ENCODE measurements at regions not wholly inside any gene's neighbourhood (a gene's known extent, or its start where the extent isn't known, plus 50 kb on each side); places are given as distances from the start of the nearest gene placed in this dataset.

DNA sequence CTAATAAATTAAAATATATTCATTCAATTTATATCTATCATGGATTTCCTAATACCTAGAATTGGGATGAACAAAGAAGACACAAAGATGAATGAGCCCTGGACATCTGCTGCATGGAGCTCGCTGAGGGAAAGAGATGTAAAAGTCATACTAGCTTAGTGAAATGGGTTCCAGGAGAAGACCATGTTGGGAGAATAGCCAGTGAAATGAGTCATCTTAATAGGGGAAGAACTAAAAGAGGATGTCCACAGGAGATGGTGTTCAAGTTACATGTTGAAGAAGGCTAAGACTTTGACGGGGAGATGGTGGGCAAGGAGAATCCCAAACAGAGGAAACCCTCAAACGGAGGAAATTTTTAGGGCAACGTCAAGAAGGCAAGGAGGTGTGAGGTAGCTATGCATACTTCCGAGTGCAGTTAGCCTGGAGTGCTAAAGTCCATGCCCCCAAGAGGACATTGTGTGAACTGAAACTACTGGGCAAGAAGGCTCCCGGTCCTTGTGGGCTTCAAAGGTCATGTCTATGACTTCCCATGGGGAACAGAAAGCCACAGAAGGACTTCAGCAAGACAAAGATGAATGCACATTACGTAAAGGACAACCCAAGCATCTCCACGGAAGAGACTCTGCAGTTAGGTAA, 220.5 kb upstream of the CDH11 start:
- H3K9me3 Mint-ChIP-seq, result peaks cover 8% of the 10 kb centered on the region
- no peak overlapping the region for H3K27ac Mint-ChIP-seq
- POLR2A ChIA-PET, result no interaction called here
- ATAC-seq (ENCODE audit: low read depth) (no peak), DNase-seq (no peak)
- H3K36me3 Mint-ChIP-seq, result no peaks in the 10 kb centered on the region
- H3K4me1 Mint-ChIP-seq, result no peaks in the 10 kb centered on the region
- H3K4me3 Mint-ChIP-seq, result no peak overlapping the region
- H3K27me3 Mint-ChIP-seq, result no peaks in the 10 kb centered on the region

DNA sequence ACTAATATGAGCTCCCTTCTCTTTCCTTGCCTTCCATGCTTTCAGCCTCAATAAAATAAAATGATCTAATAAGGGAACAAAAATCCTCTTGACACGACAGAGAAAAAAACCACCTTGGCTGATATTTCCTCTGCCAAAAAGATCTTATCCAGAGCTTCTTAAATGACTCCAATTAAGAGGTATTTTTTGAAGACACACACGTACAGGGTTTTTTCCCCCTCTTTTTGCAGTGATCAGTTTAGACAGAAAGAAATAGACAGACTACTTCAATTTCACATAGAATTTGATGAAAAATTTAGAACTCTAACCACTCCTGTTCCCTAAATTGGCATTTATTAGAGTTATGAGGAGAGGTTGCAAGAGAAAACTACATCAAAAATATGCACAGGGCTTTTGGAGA, 217.2 kb upstream of the CDH11 start:
- DNase-seq (no peak), ATAC-seq (ENCODE audit: low read depth) (no peak)
- Mint-ChIP-seq H3K27ac (no peak overlapping the region), H3K36me3 (no peaks in the 10 kb centered on the region), H3K9me3 (peaks cover 5% of the 10 kb centered on the region), H3K27me3 (no peaks in the 10 kb centered on the region), H3K4me3 (no peak overlapping the region), H3K4me1 (no peaks in the 10 kb centered on the region)
- POLR2A ChIA-PET, result no interaction called here

DNA sequence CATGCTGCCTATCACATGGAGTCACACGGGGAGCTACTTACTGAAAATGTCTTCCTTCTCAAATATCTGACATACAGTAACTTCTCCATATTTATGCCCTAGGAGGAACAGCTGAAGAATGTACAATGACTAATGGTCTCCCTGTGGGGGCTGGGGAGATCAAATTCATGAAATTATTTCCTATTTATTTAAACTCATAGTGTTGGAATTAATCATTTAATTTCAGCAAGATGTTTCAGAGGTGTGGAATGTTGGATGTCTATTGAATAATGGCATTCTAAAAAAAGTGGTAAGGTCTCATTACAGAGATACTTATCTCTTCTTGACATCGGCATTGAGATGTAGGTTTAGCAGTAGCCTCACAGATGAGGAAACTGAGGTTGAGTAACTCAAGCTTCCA, 214.3 kb upstream of the CDH11 start:
- ATAC-seq (ENCODE audit: low read depth) (no peak), DNase-seq (no peak)
- Mint-ChIP-seq H3K9me3 (peaks cover 3% of the 10 kb centered on the region), H3K4me3 (no peak overlapping the region), H3K36me3 (no peaks in the 10 kb centered on the region), H3K27ac (no peak overlapping the region), H3K27me3 (no peaks in the 10 kb centered on the region), H3K4me1 (no peaks in the 10 kb centered on the region)
- POLR2A ChIA-PET, result no interaction called here

DNA sequence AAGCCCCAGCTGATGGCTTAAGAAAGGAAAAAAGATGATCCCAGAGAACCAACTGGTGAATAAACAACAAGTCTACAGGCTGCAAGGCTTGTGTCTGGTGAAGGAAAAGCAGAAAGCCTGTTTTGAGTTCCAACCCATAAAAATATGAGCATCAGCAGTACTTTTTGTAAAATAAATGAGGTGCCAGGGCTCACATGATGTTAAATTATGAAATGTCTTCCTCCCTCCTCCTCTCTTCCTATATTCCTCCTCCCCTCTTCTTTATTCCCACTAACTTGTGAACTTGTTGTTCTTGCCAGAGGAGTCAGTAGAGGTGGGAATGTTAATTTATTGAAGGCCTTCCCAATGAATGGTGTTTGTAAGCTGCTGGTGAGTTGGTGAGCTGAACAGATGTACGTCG, 212.2 kb upstream of the CDH11 start:
- Mint-ChIP-seq H3K27me3 (no peaks in the 10 kb centered on the region), H3K36me3 (no peaks in the 10 kb centered on the region), H3K4me1 (no peaks in the 10 kb centered on the region), H3K9me3 (peaks cover 2% of the 10 kb centered on the region), H3K4me3 (no peak overlapping the region), H3K27ac (no peak overlapping the region)
- ATAC-seq (ENCODE audit: low read depth) (no peak), DNase-seq (no peak)
- POLR2A ChIA-PET, result no interaction called here

DNA sequence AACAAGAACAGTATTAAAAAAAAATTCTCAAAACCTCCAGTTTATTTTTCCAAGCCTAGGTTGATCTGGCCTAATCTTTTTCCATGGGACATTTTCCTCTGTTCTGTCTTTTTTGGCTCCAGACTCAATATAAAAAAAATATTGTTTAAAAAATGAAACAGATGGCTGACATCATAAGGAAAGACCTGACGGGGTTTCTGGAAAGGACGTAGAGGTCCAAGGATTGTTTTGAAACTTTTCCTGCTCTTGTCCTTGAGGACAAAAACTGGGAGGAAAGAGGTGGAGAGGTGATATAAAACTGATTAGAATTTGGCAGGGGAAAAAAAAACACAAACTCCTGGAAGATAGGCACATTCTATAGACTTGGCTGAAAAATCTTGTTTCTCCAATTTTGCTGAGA, 211.4 kb upstream of the CDH11 start:
- Mint-ChIP-seq H3K27ac (no peak overlapping the region), H3K27me3 (no peaks in the 10 kb centered on the region), H3K4me1 (no peaks in the 10 kb centered on the region), H3K36me3 (no peaks in the 10 kb centered on the region), H3K4me3 (no peak overlapping the region), H3K9me3 (peaks cover 2% of the 10 kb centered on the region)
- no peak for ATAC-seq (ENCODE audit: low read depth)
- no peak for DNase-seq
- POLR2A ChIA-PET, result no interaction called here

DNA sequence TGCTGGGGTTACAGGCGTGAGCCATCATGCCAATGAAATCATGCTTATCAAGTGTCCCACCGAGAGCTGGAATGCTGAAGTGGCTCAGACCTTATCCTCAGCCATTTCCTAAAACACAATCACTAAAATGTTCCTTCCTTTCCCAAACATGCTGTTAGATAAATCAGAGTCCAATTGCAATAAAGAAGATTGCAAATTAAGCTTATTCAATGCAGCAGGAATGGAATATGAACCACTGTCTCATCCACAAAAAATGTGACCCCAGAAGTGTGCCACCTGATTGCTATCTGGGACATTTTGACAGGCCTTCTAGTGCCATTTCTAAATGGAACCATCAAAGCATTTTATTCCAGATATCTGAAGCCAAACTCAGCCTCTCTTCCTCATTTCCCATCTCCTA, 205.5 kb upstream of the CDH11 start:
- Mint-ChIP-seq H3K27ac (no peak overlapping the region), H3K4me3 (no peak overlapping the region), H3K9me3 (peaks cover 2% of the 10 kb centered on the region), H3K27me3 (no peaks in the 10 kb centered on the region), H3K4me1 (no peaks in the 10 kb centered on the region), H3K36me3 (no peaks in the 10 kb centered on the region)
- POLR2A ChIA-PET, result no interaction called here
- DNase-seq, result no peak
- no peak for ATAC-seq (ENCODE audit: low read depth)

DNA sequence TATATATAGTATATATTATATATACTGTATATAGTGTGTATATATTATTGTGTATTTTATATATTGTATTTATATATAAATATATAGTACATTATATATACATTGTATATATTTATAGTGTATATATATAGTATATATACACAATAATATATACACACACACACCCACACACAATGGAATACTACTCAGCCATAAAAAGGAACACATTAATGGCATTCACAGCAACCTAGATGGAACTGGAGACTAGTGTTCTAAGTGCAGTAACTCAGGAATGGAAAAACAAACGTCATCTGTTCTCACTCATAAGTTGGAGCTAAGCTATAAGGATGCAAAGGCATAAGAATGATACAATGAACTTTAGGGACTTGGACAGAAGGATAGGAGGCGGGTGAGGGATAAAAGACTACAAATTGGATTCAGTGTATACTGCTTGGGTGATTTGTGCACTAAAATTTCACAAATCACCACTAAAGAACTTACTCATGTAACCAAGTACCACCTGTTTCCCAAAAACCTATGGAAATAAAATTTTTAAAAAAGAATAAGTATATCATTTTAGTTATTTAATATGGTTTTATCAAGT, 201.9 kb upstream of the CDH11 start:
- H3K27me3 Mint-ChIP-seq, result no peaks in the 10 kb centered on the region
- H3K4me1 Mint-ChIP-seq, result no peaks in the 10 kb centered on the region
- no peaks in the 10 kb centered on the region for H3K9me3 Mint-ChIP-seq
- DNase-seq (no peak), ATAC-seq (ENCODE audit: low read depth) (no peak)
- H3K36me3 Mint-ChIP-seq, result no peaks in the 10 kb centered on the region
- POLR2A ChIA-PET, result no interaction called here
- no peak overlapping the region for H3K27ac Mint-ChIP-seq
- no peak overlapping the region for H3K4me3 Mint-ChIP-seq

DNA sequence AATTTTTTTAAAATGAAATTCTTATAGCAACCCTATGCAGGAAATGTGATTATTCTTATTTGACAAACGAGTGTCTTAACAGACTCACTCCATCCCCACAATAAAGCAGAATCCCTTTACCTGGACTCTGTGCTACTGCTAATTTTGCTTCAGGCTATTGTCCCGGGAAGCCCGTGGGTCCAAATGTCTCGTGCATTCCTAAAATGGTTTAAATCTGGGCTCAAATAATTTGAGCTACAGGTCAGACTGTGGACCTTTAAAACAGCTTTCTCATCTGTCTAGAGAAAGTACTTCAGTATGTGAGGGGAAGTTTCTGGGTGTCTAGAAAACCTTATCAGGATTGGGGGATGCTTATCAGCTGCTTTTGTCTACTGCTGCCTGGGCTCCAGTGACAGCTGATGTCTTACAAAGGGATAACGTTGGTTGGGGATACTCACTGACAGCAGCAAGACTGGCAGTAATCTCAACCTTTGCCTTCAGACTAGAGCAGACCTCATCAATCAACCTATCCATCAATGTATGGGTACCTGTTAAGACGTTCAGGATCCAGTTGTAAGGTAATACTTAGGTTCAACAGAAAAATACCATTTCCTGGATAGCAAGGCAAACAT, 197.9 kb upstream of the CDH11 start:
- POLR2A ChIA-PET, result no interaction called here

DNA sequence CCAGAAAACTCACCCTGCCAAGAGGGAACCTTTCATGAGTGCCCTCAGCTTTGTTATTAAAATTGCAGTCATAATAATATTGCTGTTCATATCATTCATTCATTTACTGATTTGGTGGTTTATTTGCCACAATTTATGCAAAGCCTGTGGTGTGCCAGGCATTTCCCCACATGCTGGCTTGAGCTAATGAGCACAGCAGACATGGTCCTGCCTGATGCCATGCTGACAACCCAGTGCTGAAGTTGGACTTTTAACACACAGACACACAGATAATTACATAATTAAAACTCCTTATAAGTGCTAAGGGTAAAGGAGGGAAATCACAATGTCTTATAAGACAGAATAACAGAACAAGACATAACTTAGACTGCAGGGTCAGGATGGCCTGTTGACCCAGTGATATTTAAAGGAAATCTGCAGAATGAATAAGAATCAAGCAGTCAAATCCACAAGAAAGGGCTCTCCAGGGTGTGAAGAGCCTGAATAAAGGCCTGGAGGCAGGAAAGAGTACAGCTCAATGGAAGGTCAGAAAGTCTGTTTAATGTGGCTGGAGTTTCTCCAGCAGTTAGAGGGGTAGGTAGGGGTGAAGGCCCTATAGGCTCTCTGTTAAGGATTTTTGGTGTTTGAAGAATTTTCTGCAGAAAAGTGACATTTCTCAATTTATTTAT, 196.9 kb upstream of the CDH11 start:
- Mint-ChIP-seq H3K4me1 (no peaks in the 10 kb centered on the region), H3K27me3 (no peaks in the 10 kb centered on the region), H3K9me3 (no peaks in the 10 kb centered on the region), H3K27ac (no peak overlapping the region), H3K4me3 (no peak overlapping the region), H3K36me3 (no peaks in the 10 kb centered on the region)
- DNase-seq (no peak), ATAC-seq (ENCODE audit: low read depth) (no peak)
- POLR2A ChIA-PET, result no interaction called here

More for the DNA sequence above, 197.9 kb upstream of the CDH11 start:
- no peak overlapping the region for H3K27ac Mint-ChIP-seq
- H3K4me1 Mint-ChIP-seq, result no peaks in the 10 kb centered on the region
- no peaks in the 10 kb centered on the region for H3K9me3 Mint-ChIP-seq
- ATAC-seq (ENCODE audit: low read depth), result no peak
- H3K27me3 Mint-ChIP-seq, result no peaks in the 10 kb centered on the region
- DNase-seq, result no peak
- no peaks in the 10 kb centered on the region for H3K36me3 Mint-ChIP-seq
- H3K4me3 Mint-ChIP-seq, result no peak overlapping the region

DNA sequence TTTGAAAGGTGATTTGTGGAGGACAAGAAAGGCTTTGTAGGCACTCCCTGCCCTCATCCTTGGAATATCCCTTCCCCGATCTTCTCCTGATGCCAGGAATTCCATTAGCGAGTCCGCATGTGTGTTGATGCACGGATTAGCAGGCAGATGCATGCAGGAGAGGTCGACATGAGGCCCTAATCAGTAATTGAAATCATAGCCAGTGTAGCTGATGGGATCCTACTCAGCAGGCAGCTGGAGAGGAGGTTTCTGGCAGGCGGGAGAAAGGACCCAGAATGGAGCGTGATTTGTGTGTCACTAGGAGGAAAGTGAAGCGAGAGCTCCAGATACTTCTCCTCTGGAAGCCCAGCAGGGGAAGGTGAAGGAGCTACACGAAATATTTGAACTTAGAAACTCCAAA, 196.3 kb upstream of the CDH11 start:
- DNase-seq (no peak), ATAC-seq (ENCODE audit: low read depth) (no peak)
- Mint-ChIP-seq H3K27me3 (no peaks in the 10 kb centered on the region), H3K9me3 (no peaks in the 10 kb centered on the region), H3K36me3 (no peaks in the 10 kb centered on the region), H3K27ac (no peak overlapping the region), H3K4me1 (no peaks in the 10 kb centered on the region), H3K4me3 (no peak overlapping the region)
- POLR2A ChIA-PET, result no interaction called here

DNA sequence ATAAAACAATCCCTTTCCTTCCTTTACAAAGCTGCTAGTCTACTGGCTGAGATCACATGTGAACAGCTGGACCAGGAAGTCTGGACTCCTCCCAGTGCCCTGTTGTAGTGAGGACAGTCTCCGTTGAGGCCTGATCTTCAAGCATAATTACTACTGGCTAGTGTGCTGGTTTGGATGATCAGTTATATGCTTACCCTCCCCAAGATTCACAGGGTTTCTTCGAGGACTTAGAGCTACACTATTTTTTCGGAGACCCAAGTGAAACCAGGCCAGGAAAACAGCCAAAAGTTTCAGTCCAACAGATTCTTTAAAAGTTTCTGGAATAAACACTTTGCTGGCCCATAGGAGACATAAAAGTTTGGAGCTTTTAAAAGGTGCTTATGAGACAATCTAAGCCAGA, 194.9 kb upstream of the CDH11 start:
- H3K27ac Mint-ChIP-seq, result no peak overlapping the region
- H3K36me3 Mint-ChIP-seq, result no peaks in the 10 kb centered on the region
- H3K27me3 Mint-ChIP-seq, result no peaks in the 10 kb centered on the region
- no peak overlapping the region for H3K4me3 Mint-ChIP-seq
- no peaks in the 10 kb centered on the region for H3K4me1 Mint-ChIP-seq
- POLR2A ChIA-PET, result no interaction called here
- ATAC-seq (ENCODE audit: low read depth) (no peak), DNase-seq (no peak)
- no peaks in the 10 kb centered on the region for H3K9me3 Mint-ChIP-seq

DNA sequence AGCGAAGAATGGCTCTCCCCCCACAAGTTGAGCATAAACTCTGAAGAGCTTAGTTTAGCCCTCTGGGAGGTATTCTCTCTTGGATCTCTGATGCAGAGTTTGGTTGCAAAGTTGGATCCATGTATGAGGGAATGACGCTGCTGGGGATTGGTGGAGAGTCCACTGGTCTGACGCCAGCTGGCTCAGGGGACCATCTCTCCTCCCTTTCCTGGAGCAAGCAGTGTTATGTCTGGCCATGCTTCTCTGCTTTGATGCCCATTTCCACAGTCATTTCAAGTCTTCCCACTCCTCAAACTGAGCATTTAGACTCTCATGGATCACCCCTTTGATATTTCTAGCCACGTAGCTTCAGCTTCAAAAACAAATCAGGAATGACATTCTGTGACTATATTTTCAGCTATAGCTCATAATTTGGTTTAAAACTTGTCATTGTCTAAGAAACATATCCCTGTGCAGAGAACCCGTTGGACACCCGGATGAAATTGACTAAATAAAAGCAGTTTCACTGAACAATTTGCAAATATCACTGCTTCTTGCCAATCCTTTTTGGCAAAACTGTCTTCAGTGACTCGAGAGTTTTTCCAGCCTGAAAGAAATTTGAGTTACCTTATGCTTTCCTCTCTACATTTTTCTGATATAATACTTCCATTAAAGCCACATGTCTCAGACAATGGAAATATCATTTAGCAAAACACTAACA, 193.4 kb upstream of the CDH11 start:
- POLR2A ChIA-PET, result no interaction called here
- DNase-seq (no peak), ATAC-seq (ENCODE audit: low read depth) (no peak)
- H3K27me3 Mint-ChIP-seq, result no peaks in the 10 kb centered on the region
- no peaks in the 10 kb centered on the region for H3K36me3 Mint-ChIP-seq
- H3K9me3 Mint-ChIP-seq, result no peaks in the 10 kb centered on the region
- H3K4me3 Mint-ChIP-seq, result no peak overlapping the region
- no peaks in the 10 kb centered on the region for H3K4me1 Mint-ChIP-seq
- no peak overlapping the region for H3K27ac Mint-ChIP-seq

DNA sequence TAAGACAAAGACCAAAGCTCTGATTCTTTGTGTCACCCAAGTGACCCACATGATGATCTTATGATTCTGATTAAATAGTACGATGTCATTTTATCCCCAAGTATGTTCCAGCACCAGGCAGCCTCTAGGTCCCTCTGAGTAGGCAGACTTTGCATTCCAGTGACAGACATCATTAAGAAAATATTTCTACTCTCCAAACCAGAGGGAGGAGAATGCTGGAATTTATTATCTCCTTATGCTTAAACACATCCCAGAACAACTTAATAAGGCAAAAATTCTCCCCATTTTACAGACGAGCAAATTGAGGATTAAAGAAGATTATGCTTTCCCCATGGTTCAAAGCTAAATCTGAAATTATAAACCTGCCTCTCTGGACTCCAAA, 192.8 kb upstream of the CDH11 start:
- no peaks in the 10 kb centered on the region for H3K27me3 Mint-ChIP-seq
- H3K4me1 Mint-ChIP-seq, result no peaks in the 10 kb centered on the region
- POLR2A ChIA-PET, result no interaction called here
- no peaks in the 10 kb centered on the region for H3K36me3 Mint-ChIP-seq
- no peaks in the 10 kb centered on the region for H3K9me3 Mint-ChIP-seq
- no peak for ATAC-seq (ENCODE audit: low read depth)
- DNase-seq, result no peak
- H3K27ac Mint-ChIP-seq, result no peak overlapping the region
- no peak overlapping the region for H3K4me3 Mint-ChIP-seq

All from activated naive CD8-positive, alpha-beta T cell treated with anti-CD3 and anti-CD28 coated beads, Interleukin-2, amount 10 ng/mL, durations not matched to agents 7 days and 5 days (primary cell).